Cardiac muscle cell (in vitro differentiated cells and primary cell): ENCODE measurements at regions not wholly inside any gene's neighbourhood (a gene's known extent, or its start where the extent isn't known, plus 50 kb on each side); places are given as distances from the start of the nearest gene placed in this dataset.
A peak's percentile ranks its signal among the peaks of the same experiment; 100 is the strongest.

Experiments used
- DNase-seq, 2 donors: peaks; one replicate each; pipeline versions ENCODE4 v3.0.0 to v3.0.0-alpha.2; 2010 to 2017; ENCODE audit warnings: low read depth in 1 of 2, low spot score in 1 of 2
- H3K27ac ChIP-seq: fragments of 200-600 bp; sonication (generic); 2 replicates; pipeline ENCODE4 v1.5.1; 2016
- H3K27me3 ChIP-seq: fragments of 200-600 bp; sonication (generic); 2 replicates; pipeline ENCODE4 v1.6.0; 2016; ENCODE audit warnings: control low read depth
- H3K36me3 ChIP-seq: fragments of 200-600 bp; sonication (generic); 2 replicates; pipeline ENCODE4 v1.5.1; 2016; ENCODE audit warnings: control low read depth
- H3K4me1 ChIP-seq: fragments of 200-600 bp; sonication (generic); 2 replicates; pipeline ENCODE4 v1.8.1; 2017; ENCODE audit warnings: low read depth, mild to moderate bottlenecking, mixed run types
- H3K4me3 ChIP-seq: fragments of 200-600 bp; sonication (generic); 2 replicates; pipeline ENCODE4 v1.5.1; 2016; ENCODE audit warnings: mild to moderate bottlenecking
- H3K9me3 ChIP-seq: fragments of 200-600 bp; sonication (generic); 2 replicates; pipeline ENCODE4 v1.5.1; 2017; ENCODE audit warnings: low read depth, mild to moderate bottlenecking, control low read depth
- TF ChIP-seq, protein P1 (sequence below): IDR thresholded peaks from 2 replicates; pipeline ENCODE4 v1.5.1; 2012; ENCODE audit warnings: low read depth, mild to moderate bottlenecking, low read length

DNA sequence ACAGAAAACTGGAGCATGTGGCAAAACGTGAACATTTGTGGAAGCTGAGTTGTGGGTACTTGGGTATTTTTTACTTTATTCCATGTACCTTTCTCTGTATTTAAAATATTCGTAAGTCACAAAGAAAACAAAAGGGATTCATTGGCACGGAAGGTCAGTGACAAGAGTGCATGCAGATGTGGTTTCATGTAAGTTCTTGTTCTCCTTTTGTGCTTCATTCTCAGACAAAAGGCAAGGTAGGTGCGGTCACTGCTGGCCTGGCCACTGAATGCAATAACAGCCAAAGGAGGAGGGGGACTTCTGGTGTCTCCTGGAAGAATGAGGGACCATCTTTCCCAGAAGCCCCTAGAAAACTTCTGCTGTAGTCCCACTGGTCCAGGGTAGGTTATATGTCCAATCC lies 200.0 kb upstream of the TOPAZ1 start:
- Histone ChIP-seq H3K9me3 (no peaks in the 10 kb centered on the region), H3K36me3 (no peaks in the 10 kb centered on the region), H3K27ac (no peak overlapping the region), H3K27me3 (peaks cover 75% of the 10 kb centered on the region), H3K4me3 (no peak overlapping the region), H3K4me1 (peaks cover 2% of the 10 kb centered on the region)
- TF ChIP-seq, protein P1, sequence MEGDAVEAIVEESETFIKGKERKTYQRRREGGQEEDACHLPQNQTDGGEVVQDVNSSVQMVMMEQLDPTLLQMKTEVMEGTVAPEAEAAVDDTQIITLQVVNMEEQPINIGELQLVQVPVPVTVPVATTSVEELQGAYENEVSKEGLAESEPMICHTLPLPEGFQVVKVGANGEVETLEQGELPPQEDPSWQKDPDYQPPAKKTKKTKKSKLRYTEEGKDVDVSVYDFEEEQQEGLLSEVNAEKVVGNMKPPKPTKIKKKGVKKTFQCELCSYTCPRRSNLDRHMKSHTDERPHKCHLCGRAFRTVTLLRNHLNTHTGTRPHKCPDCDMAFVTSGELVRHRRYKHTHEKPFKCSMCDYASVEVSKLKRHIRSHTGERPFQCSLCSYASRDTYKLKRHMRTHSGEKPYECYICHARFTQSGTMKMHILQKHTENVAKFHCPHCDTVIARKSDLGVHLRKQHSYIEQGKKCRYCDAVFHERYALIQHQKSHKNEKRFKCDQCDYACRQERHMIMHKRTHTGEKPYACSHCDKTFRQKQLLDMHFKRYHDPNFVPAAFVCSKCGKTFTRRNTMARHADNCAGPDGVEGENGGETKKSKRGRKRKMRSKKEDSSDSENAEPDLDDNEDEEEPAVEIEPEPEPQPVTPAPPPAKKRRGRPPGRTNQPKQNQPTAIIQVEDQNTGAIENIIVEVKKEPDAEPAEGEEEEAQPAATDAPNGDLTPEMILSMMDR = no peak
- DNase-seq = no peak

- no peaks in the 10 kb centered on the region for H3K9me3 ChIP-seq
- H3K27me3 ChIP-seq = peaks cover 73% of the 10 kb centered on the region
- no peaks in the 10 kb centered on the region for H3K36me3 ChIP-seq
- DNase-seq = no peak
- no peaks in the 10 kb centered on the region for H3K4me1 ChIP-seq
- no peak overlapping the region for H3K27ac ChIP-seq
- TF ChIP-seq, protein P1 = no peak
- H3K4me3 ChIP-seq = no peak overlapping the region
Measured at GRCh38 chr3:44042772-44043171, 198.9 kb upstream of the TOPAZ1 start.

DNA sequence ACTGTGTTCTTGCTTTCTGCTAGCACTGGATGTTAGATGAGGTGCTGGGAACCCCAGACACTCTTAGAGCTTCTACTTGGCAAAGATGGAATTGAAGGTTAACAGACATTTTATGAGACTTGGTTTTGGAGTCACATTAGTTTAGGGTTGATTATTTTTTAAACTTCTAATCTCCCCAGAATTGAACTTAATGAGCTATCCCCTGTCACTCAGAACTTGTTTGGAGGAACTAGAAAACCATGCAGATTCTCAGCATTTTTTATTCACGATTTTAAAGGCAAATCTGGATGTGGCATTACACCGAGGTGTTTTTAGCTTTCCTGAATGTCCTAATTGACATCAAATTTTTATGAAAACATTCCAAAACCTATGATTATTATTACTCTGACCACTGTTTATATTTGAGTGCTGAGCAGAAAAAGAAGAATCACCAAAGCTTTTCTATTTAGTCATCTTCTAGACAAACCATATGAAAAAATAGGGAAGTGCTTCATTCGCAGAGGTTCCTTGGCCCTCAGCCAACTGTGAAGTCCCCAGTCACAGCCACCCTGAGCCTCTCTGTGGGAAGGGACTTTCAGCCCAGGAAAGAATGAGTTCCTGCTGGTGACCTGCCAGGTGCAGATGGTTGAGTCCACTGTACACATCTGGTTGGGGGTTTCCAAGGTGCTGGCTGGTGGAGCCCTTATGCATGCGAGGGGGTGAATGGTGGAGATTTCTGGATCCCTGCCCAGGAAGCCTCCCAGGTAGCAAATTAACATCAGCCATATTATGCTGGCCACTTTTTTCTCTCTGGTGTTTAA lies 196.0 kb upstream of the TOPAZ1 start:
- Histone ChIP-seq H3K27ac (no peak overlapping the region), H3K4me1 (no peaks in the 10 kb centered on the region), H3K27me3 (peaks cover 55% of the 10 kb centered on the region), H3K36me3 (no peaks in the 10 kb centered on the region), H3K4me3 (no peak overlapping the region), H3K9me3 (no peaks in the 10 kb centered on the region)
- TF ChIP-seq, protein P1 = no peak
- no peak for DNase-seq

- no peak for DNase-seq
- TF ChIP-seq, protein P1 = no peak
- Histone ChIP-seq H3K9me3 (no peaks in the 10 kb centered on the region), H3K4me1 (no peaks in the 10 kb centered on the region), H3K27ac (no peak overlapping the region), H3K36me3 (no peaks in the 10 kb centered on the region), H3K4me3 (no peak overlapping the region), H3K27me3 (peaks cover 45% of the 10 kb centered on the region)
Measured at GRCh38 chr3:44047796-44048195, 193.9 kb upstream of the TOPAZ1 start.

DNA sequence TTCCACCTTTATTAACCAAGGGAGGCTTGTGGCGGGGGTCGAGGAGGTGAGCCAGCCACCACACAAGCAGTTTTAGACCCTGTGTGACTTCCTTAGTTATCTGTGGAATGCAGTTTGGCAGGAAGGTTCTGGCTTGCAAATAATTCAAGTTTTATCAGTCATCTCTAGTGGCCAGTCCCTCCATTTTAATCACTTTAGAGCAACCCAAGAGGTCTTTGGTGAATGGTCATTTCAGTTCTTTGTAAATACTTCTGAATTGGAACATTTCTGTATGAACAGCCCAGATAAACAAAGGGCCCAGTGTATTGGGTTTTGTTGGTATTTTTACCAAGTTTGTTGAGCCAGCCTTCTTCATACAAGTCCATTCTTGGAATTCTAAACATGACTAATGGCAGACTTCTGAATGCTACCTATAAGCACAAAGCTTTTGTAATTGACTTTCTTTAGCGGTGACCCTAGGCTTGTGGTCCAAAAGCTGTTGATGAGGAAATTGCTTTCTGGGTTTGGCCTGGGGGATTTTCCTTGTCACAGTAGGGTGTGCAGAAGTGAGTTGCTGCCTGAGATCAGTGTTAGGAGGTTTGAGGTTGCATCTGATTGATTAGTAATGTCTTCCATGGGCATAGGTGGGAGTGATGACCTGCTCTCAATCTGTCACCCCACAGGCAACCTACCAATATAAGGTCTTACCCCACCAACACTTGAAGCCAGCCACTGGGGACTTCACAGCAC lies 193.3 kb upstream of the TOPAZ1 start:
- H3K27ac ChIP-seq = no peak overlapping the region
- peaks cover 39% of the 10 kb centered on the region for H3K27me3 ChIP-seq
- H3K4me1 ChIP-seq = no peaks in the 10 kb centered on the region
- DNase-seq = peak in 1 of 2 donors; percentile 2
- TF ChIP-seq, protein P1 = no peak
- H3K9me3 ChIP-seq = no peaks in the 10 kb centered on the region
- H3K4me3 ChIP-seq = no peak overlapping the region
- H3K36me3 ChIP-seq = no peaks in the 10 kb centered on the region
